ENCODE measurements at regions not wholly inside any gene's neighbourhood (a gene's known extent, or its start where the extent isn't known, plus 50 kb on each side); places are given as distances from the start of the nearest gene placed in this dataset.

- H3K4me3 ChIP-seq (ENCODE audit: low read length), result no peak overlapping the region
- H3K9me3 ChIP-seq (ENCODE audit: insufficient read depth, low read depth, low read length), result no peaks in the 10 kb centered on the region
- no peak overlapping the region for H3K27ac ChIP-seq (ENCODE audit: low read length)
- H3K27me3 ChIP-seq (ENCODE audit: insufficient read depth, low read length), result peaks cover 11% of the 10 kb centered on the region; the same call in 1 of the 2 replicates
- H3K4me1 ChIP-seq (ENCODE audit: insufficient read depth, low read length), result no peaks in the 10 kb centered on the region
- H3K9ac ChIP-seq (ENCODE audit: low read depth, low read length), result no peak overlapping the region
- no peaks in the 10 kb centered on the region for H3K36me3 ChIP-seq (ENCODE audit: insufficient read depth, low read depth, low read length)
Observed at GRCh38 chr2:126775300-126775985, 119.5 kb downstream of the GYPC start.

GRCh38 chr2:126776255-126776654, 120.3 kb downstream of the GYPC start:
- Histone ChIP-seq H3K27me3 (ENCODE audit: insufficient read depth, low read length) (peaks cover 11% of the 10 kb centered on the region; the same call in 1 of the 2 replicates), H3K36me3 (ENCODE audit: insufficient read depth, low read depth, low read length) (no peaks in the 10 kb centered on the region), H3K4me1 (ENCODE audit: insufficient read depth, low read length) (no peaks in the 10 kb centered on the region), H3K9ac (ENCODE audit: low read depth, low read length) (no peak overlapping the region), H3K9me3 (ENCODE audit: insufficient read depth, low read depth, low read length) (no peaks in the 10 kb centered on the region), H3K4me3 (ENCODE audit: low read length) (peak overlapping the region; percentile 72; the same call in 1 of the 2 replicates), H3K27ac (ENCODE audit: low read length) (no peak overlapping the region)

GRCh38 chr2:126776692-126777619, 121.0 kb downstream of the GYPC start:
- H3K4me1 ChIP-seq (ENCODE audit: insufficient read depth, low read length), result no peaks in the 10 kb centered on the region
- H3K9me3 ChIP-seq (ENCODE audit: insufficient read depth, low read depth, low read length), result no peaks in the 10 kb centered on the region
- peak overlapping the region; percentile 72 for H3K4me3 ChIP-seq (ENCODE audit: low read length)
- peak overlapping the region; percentile 37; the same call in 1 of the 2 replicates for H3K9ac ChIP-seq (ENCODE audit: low read depth, low read length)
- no peak overlapping the region for H3K27ac ChIP-seq (ENCODE audit: low read length)
- no peaks in the 10 kb centered on the region for H3K36me3 ChIP-seq (ENCODE audit: insufficient read depth, low read depth, low read length)
- H3K27me3 ChIP-seq (ENCODE audit: insufficient read depth, low read length), result peaks cover 11% of the 10 kb centered on the region; the same call in 1 of the 2 replicates

GRCh38 chr2:126777620-126777978, 121.1 kb upstream of the TEX51 start:
- Histone ChIP-seq H3K9ac (ENCODE audit: low read depth, low read length) (no peak overlapping the region), H3K36me3 (ENCODE audit: insufficient read depth, low read depth, low read length) (no peaks in the 10 kb centered on the region), H3K27ac (ENCODE audit: low read length) (no peak overlapping the region), H3K4me1 (ENCODE audit: insufficient read depth, low read length) (no peaks in the 10 kb centered on the region), H3K27me3 (ENCODE audit: insufficient read depth, low read length) (peaks cover 11% of the 10 kb centered on the region; the same call in 1 of the 2 replicates), H3K4me3 (ENCODE audit: low read length) (no peak overlapping the region; the same call in 1 of the 2 replicates), H3K9me3 (ENCODE audit: insufficient read depth, low read depth, low read length) (no peaks in the 10 kb centered on the region)

- Histone ChIP-seq H3K9me3 (ENCODE audit: insufficient read depth, low read depth, low read length) (no peaks in the 10 kb centered on the region), H3K27me3 (ENCODE audit: insufficient read depth, low read length) (peaks cover 11% of the 10 kb centered on the region; the same call in 1 of the 2 replicates), H3K27ac (ENCODE audit: low read length) (no peak overlapping the region), H3K4me1 (ENCODE audit: insufficient read depth, low read length) (no peaks in the 10 kb centered on the region), H3K36me3 (ENCODE audit: insufficient read depth, low read depth, low read length) (no peaks in the 10 kb centered on the region), H3K4me3 (ENCODE audit: low read length) (no peak overlapping the region), H3K9ac (ENCODE audit: low read depth, low read length) (no peak overlapping the region)
Observed at GRCh38 chr2:126778561-126779501, 119.9 kb upstream of the TEX51 start.

GRCh38 chr2:126781206-126781605, 117.5 kb upstream of the TEX51 start:
- H3K4me1 ChIP-seq (ENCODE audit: insufficient read depth, low read length), result no peaks in the 10 kb centered on the region
- H3K4me3 ChIP-seq (ENCODE audit: low read length), result no peak overlapping the region
- H3K27ac ChIP-seq (ENCODE audit: low read length), result no peak overlapping the region
- H3K9ac ChIP-seq (ENCODE audit: low read depth, low read length), result no peak overlapping the region
- H3K9me3 ChIP-seq (ENCODE audit: insufficient read depth, low read depth, low read length), result no peaks in the 10 kb centered on the region
- no peaks in the 10 kb centered on the region for H3K36me3 ChIP-seq (ENCODE audit: insufficient read depth, low read depth, low read length)
- peaks cover 2% of the 10 kb centered on the region; the same call in 1 of the 2 replicates for H3K27me3 ChIP-seq (ENCODE audit: insufficient read depth, low read length)

GRCh38 chr2:126781806-126782205, 116.9 kb upstream of the TEX51 start:
- Histone ChIP-seq H3K9ac (ENCODE audit: low read depth, low read length) (no peak overlapping the region), H3K27me3 (ENCODE audit: insufficient read depth, low read length) (no peaks in the 10 kb centered on the region), H3K4me1 (ENCODE audit: insufficient read depth, low read length) (no peaks in the 10 kb centered on the region), H3K36me3 (ENCODE audit: insufficient read depth, low read depth, low read length) (no peaks in the 10 kb centered on the region), H3K4me3 (ENCODE audit: low read length) (no peak overlapping the region), H3K9me3 (ENCODE audit: insufficient read depth, low read depth, low read length) (no peaks in the 10 kb centered on the region), H3K27ac (ENCODE audit: low read length) (no peak overlapping the region)

GRCh38 chr2:126782648-126783047, 116.0 kb upstream of the TEX51 start:
- no peaks in the 10 kb centered on the region for H3K9me3 ChIP-seq (ENCODE audit: insufficient read depth, low read depth, low read length)
- H3K36me3 ChIP-seq (ENCODE audit: insufficient read depth, low read depth, low read length), result no peaks in the 10 kb centered on the region
- no peaks in the 10 kb centered on the region for H3K27me3 ChIP-seq (ENCODE audit: insufficient read depth, low read length)
- no peak overlapping the region for H3K27ac ChIP-seq (ENCODE audit: low read length)
- H3K4me3 ChIP-seq (ENCODE audit: low read length), result no peak overlapping the region
- no peaks in the 10 kb centered on the region for H3K4me1 ChIP-seq (ENCODE audit: insufficient read depth, low read length)
- no peak overlapping the region for H3K9ac ChIP-seq (ENCODE audit: low read depth, low read length)

GRCh38 chr2:126783341-126783740, 115.3 kb upstream of the TEX51 start:
- H3K9me3 ChIP-seq (ENCODE audit: insufficient read depth, low read depth, low read length), result no peaks in the 10 kb centered on the region
- H3K4me1 ChIP-seq (ENCODE audit: insufficient read depth, low read length), result no peaks in the 10 kb centered on the region
- H3K27ac ChIP-seq (ENCODE audit: low read length), result no peak overlapping the region
- no peak overlapping the region for H3K4me3 ChIP-seq (ENCODE audit: low read length)
- no peak overlapping the region for H3K9ac ChIP-seq (ENCODE audit: low read depth, low read length)
- H3K36me3 ChIP-seq (ENCODE audit: insufficient read depth, low read depth, low read length), result no peaks in the 10 kb centered on the region
- H3K27me3 ChIP-seq (ENCODE audit: insufficient read depth, low read length), result no peaks in the 10 kb centered on the region

GRCh38 chr2:126784045-126784444, 114.6 kb upstream of the TEX51 start:
- Histone ChIP-seq H3K9ac (ENCODE audit: low read depth, low read length) (no peak overlapping the region), H3K9me3 (ENCODE audit: insufficient read depth, low read depth, low read length) (no peaks in the 10 kb centered on the region), H3K4me3 (ENCODE audit: low read length) (no peak overlapping the region), H3K27me3 (ENCODE audit: insufficient read depth, low read length) (no peaks in the 10 kb centered on the region), H3K36me3 (ENCODE audit: insufficient read depth, low read depth, low read length) (no peaks in the 10 kb centered on the region), H3K27ac (ENCODE audit: low read length) (no peak overlapping the region), H3K4me1 (ENCODE audit: insufficient read depth, low read length) (no peaks in the 10 kb centered on the region)

- no peaks in the 10 kb centered on the region for H3K4me1 ChIP-seq (ENCODE audit: insufficient read depth, low read length)
- no peaks in the 10 kb centered on the region for H3K27me3 ChIP-seq (ENCODE audit: insufficient read depth, low read length)
- H3K4me3 ChIP-seq (ENCODE audit: low read length), result no peak overlapping the region
- no peaks in the 10 kb centered on the region for H3K9me3 ChIP-seq (ENCODE audit: insufficient read depth, low read depth, low read length)
- H3K36me3 ChIP-seq (ENCODE audit: insufficient read depth, low read depth, low read length), result no peaks in the 10 kb centered on the region
- no peak overlapping the region for H3K9ac ChIP-seq (ENCODE audit: low read depth, low read length)
- H3K27ac ChIP-seq (ENCODE audit: low read length), result no peak overlapping the region
Observed at GRCh38 chr2:126784621-126785020, 114.1 kb upstream of the TEX51 start.
